Left lung (tissue), 4 donors: ENCODE measurements at regions not wholly inside any gene's neighbourhood (a gene's known extent, or its start where the extent isn't known, plus 50 kb on each side); places are given as distances from the start of the nearest gene placed in this dataset.
"Not testable (repeated sequence)": the region's sequence is repeated elsewhere in the genome, so short reads cannot be mapped to it uniquely, and the experiment has no call there.

Experiments
- ATAC-seq: fragments of 200-7000 bp; cut with Tn5 transposase; one replicate; pipeline ENCODE4 v1.9.1; 2020; ENCODE audit warnings: moderate library complexity
- DNase-seq, 4 donors: peaks; one replicate each; pipeline ENCODE4 v3.0.0-alpha.2; 2013 to 2020
- H3K27ac ChIP-seq, 2 donors: fragments of 200-600 bp; sonication (generic) in 1 of 2; one replicate each; pipeline versions ENCODE4 v1.5.0 to v1.8.0; 2020 to 2021
- H3K27me3 ChIP-seq, 2 donors: fragments of 200-600 bp; sonication (generic) in 1 of 2; one replicate each; pipeline versions ENCODE4 v1.5.0 to v1.8.0; 2020 to 2021
- H3K36me3 ChIP-seq, 2 donors: fragments of 200-600 bp; sonication (generic) in 1 of 2; one replicate each; pipeline versions ENCODE4 v1.5.0 to v1.8.0; 2020 to 2021
- H3K4me1 ChIP-seq, 2 donors: fragments of 200-600 bp; one replicate each; pipeline ENCODE4 v1.8.0; 2021
- H3K4me3 ChIP-seq, 2 donors: fragments of 200-600 bp; sonication (generic) in 1 of 2; one replicate each; pipeline versions ENCODE4 v1.5.0 to v1.8.0; 2020 to 2021; ENCODE audit warnings: mild to moderate bottlenecking in 1 of 2
- H3K9me3 ChIP-seq, 2 donors: fragments of 200-600 bp; sonication (generic) in 1 of 2; one replicate each; pipeline versions ENCODE4 v1.5.0 to v1.8.0; 2020 to 2021
- intact Hi-C, 2 donors: fragments of 100-400 bp; cut with DNase I; formaldehyde crosslinking; loops; one replicate each; pipeline versions ENCODE4 v1.11.2 to v1.14.2; 2022
- donor health status: DM: no; HTN: yes; CAD: no.
- donor health status: DM: no; HTN: no; CAD: no.

DNA sequence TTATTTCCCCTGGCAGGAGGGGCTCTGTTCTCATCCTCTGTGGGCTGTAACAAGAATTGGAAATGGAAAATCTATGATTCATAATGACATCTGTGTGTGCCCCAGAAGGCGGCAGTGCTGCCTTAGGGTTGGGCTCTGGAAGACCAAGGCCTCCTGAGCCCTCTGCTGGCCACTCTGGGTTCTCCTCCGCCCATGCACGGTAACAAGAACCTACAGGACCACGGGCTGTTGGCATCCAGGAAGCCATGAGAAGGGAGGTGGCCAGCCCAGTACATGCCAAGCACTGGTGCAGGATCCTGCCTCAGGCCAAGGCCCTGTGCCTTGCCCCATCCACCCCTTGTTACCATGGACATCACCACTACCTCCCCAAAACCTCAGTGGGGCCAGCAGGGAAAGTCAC, 454.2 kb downstream of the TP53TG3F start:
- H3K4me3 ChIP-seq, H3K36me3 ChIP-seq, H3K27ac ChIP-seq, ATAC-seq, DNase-seq, H3K27me3 ChIP-seq, H3K9me3 ChIP-seq, H3K4me1 ChIP-seq, intact Hi-C loops: not testable (repeated sequence)

DNA sequence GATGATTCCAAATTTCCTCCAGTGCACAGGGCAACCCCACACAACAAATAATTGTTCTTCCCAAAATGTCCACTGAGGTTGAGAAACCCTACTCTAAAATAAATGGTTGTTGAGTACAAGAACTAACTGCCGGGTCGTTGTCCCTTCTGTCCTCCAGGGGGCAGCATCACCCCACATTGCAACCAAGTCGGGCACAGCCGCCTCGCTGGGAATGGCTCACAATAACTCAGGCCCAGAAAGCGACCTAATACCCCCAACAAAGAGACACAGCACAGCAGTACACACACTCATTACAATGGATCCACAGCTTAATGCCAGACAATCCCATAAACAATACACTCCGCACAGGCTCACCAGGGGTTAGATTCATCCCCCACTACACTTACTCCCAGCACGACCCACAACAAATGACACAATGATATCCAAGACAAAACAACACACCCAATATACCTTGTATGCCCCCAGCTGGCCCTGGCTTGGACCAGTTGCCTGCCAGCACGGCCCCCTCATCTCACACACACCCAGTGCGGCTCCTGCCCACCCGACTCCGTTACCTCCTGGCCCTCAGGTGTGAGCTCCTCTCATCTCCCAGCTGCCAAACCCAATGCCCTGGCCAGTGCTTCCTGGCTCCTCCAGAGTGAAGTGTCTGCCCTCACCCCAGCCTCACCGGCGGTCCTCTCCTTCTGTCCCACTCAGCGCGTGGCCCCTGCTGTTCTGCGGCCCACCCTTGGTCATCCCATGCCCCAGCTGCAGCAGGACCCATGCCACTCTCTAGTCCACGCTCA, 461.5 kb downstream of the TP53TG3F start:
- H3K4me3 ChIP-seq, intact Hi-C loops: not testable (repeated sequence)

DNA sequence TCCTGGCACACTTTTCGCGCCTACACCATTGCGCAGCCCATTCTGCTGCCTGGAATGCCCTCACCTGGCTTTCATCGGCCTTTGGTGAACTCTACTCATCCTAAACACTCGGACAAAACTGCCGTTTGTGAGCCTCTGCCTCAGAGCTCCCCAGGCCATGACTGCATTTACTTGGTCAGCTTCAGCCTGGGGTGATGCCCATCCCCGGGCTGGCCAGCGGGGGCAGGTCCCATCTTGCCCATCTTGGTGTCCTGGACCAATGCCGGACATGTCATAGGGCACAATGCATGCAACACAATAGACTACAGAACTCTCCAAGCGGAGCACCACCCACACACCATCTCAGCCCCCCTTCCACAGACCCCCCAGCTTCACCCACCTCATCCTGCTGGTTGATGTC, 463.5 kb downstream of the TP53TG3F start:
- H3K27ac ChIP-seq, DNase-seq, ATAC-seq, H3K9me3 ChIP-seq, H3K4me1 ChIP-seq, intact Hi-C loops, H3K36me3 ChIP-seq, H3K27me3 ChIP-seq, H3K4me3 ChIP-seq: not testable (repeated sequence)

More for the DNA sequence above, 461.5 kb downstream of the TP53TG3F start:
- not testable (repeated sequence) for H3K4me1 ChIP-seq, H3K9me3 ChIP-seq, DNase-seq, H3K27ac ChIP-seq, H3K27me3 ChIP-seq, H3K36me3 ChIP-seq
- ATAC-seq, result peak; percentile 73

DNA sequence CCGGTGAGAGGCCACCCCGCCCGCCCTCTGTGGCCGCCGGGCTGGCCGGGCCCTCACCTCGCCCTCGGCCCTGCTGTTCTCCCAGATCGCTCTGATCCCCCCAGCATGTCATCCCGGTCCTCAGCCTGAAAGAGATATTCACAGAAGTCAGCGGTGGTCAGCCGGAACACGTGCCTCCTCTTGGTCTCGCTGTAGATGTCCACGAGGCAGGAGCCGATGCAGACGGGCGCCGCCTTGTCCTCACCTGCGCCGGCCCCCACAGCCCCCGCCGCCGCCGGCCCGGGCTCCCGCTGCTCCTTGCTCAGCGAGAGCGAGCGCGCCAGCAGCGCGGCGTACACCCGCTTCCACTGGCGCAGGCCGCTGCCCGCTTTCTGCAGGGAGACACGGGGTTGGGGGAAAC, 468.6 kb downstream of the TP53TG3F start:
- ATAC-seq, H3K4me3 ChIP-seq, intact Hi-C loops, H3K9me3 ChIP-seq, H3K27me3 ChIP-seq, H3K36me3 ChIP-seq, H3K27ac ChIP-seq, H3K4me1 ChIP-seq: not testable (repeated sequence)
- peak in 1 of 4 donors; percentile 46 for DNase-seq

DNA sequence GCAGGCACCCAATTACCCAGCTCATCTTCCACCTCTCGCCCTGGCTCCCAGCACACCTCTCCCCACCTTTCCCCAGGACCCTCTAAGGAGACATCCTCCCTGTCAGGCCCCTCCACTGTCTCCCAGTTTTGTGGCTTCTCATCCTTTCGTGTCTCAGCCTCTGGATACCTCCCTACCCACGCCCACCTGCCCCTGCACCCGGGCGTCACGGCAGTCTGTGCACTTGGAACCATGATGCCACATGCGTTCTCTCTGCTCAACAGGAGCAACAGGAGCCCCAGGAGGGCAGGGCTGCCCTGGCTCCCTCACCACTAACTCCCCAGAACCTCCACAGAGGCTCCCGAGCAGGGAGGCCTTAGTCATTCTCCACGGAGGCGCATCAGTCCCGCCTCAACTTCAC, 472.8 kb downstream of the TP53TG3F start:
- intact Hi-C loops, H3K4me3 ChIP-seq, H3K27me3 ChIP-seq, H3K27ac ChIP-seq, H3K36me3 ChIP-seq, H3K4me1 ChIP-seq, ATAC-seq, H3K9me3 ChIP-seq: not testable (repeated sequence)
- DNase-seq, result peak in 1 of 4 donors; percentile 55

DNA sequence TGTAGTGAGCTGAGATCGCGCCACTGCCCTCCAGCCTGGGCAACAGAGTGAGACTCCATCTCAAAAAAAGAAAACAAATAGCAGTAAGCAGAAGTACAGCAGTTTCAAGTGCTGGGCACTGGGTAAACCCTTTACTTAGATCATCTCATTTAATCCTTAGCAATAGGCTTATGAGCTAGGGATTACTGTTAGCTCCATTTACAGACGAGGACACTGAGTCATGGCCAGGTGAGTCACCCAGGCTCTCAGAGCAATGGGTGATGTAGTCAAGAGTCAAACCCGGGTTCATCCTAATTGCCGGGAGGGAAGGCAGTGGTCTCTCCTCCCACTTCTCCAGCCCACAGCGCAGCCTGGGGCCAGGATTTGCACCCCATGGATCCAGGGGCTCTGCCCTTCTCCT, 473.6 kb downstream of the TP53TG3F start:
- H3K27me3 ChIP-seq, H3K4me3 ChIP-seq, DNase-seq, H3K27ac ChIP-seq, H3K9me3 ChIP-seq, H3K36me3 ChIP-seq, H3K4me1 ChIP-seq, intact Hi-C loops, ATAC-seq: not testable (repeated sequence)

DNA sequence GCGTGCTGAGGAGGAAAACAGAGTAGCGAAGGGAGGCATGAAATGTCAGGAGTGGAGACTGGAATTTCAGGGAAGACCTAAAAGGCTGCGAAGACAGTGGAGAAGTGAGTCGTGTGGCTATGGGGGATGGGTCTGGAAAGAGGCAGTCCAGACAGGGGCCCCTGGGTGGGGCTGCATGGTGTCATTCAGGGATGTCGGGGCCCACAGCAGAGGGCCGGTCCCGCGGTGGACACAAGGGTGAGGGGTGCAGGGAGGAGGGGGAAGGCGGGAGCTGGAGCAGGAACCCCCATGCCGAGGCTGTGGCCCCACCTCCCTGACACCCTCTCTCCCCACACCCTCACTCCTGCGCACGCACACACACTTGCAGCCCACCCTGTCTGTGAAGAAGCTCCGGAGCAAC, 476.4 kb downstream of the TP53TG3F start:
- H3K4me1 ChIP-seq, intact Hi-C loops, H3K4me3 ChIP-seq, H3K27me3 ChIP-seq, H3K9me3 ChIP-seq, H3K36me3 ChIP-seq, H3K27ac ChIP-seq, ATAC-seq: not testable (repeated sequence)
- DNase-seq, result peak in 1 of 4 donors; percentile 35

DNA sequence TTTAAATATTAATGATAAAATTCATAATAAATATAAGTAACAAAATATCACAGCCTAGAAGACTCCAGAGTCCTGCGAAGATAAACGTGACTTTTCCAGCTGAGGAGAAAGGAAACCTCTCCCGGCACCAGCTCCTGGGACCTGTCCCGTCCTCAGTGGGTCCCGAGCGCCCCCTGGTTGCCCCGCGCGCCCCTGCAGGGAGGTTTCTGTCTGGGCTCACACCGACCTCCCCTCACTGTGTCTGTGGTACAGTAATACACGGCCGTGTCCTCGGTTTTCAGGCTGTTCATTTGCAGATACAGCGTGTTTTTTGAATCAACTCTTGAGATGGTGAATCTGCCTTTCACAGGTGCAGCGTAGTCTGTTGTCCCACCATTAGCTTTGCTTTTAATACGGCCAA, 478.7 kb downstream of the TP53TG3F start:
- ATAC-seq, H3K27me3 ChIP-seq, H3K9me3 ChIP-seq, H3K36me3 ChIP-seq, H3K27ac ChIP-seq, H3K4me3 ChIP-seq, intact Hi-C loops, H3K4me1 ChIP-seq, DNase-seq: not testable (repeated sequence)

DNA sequence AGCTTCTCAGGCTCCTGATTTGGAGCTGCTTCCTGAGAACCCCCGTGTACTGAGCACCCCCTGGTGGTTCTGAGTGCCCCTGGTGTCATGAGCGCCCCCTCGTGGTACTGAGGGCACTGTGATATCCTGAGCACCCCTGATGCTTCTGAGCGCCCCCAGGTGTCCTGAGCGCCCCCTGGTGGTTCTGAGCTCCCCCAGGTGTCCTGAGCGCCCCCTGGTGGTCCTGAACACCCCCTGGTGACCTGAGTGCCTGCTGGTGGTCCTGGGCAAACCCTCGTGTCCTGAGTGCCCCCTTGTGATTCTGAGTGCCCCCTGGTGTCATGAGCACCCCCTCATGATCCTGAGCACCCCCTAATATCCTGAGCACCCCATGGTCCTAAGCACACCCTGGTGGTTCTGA, 502.1 kb downstream of the TP53TG3F start:
- H3K4me1 ChIP-seq, H3K4me3 ChIP-seq, DNase-seq, H3K27ac ChIP-seq, intact Hi-C loops, H3K27me3 ChIP-seq, H3K36me3 ChIP-seq, H3K9me3 ChIP-seq, ATAC-seq: not testable (repeated sequence)

DNA sequence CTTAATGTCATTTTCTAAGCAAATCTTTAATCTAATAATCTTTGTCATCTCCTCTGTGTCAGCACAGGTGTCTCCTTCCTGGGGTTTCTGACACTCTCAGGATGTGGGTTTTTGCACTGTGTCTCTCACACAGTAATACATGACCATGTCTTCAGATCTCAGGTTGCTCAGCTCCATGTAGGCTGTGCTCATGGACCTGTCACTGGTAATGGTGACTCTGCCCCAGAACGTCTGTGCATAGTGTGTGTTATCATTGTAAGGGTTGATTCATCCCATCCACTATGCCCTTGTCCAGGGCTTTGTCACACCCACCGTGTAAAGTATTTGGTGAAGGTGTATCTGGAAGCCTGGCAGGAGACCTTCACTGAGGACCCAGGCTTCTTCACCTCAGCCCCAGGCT, 506.1 kb downstream of the TP53TG3F start:
- H3K27ac ChIP-seq, intact Hi-C loops, DNase-seq, H3K9me3 ChIP-seq, H3K4me3 ChIP-seq, H3K4me1 ChIP-seq, H3K36me3 ChIP-seq, ATAC-seq, H3K27me3 ChIP-seq: not testable (repeated sequence)

DNA sequence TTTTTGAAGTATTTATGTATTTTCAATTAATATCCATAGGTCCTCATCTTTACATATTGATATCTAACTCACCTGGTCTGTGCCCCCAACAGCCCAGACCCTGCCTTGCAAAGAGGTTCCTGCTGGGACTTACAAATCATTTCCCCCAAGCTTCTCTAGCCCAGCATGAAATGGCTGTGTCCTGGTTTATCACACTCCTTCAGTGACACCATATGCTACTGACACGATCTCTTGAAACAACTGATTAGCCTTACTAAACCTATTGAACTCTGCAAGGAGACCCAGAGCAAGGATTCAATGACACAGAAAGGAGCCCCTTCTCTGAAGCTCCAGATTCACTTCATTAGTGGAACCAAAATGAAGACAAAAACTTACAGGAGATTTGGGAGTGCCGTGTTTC, 507.4 kb downstream of the TP53TG3F start:
- H3K4me1 ChIP-seq, H3K9me3 ChIP-seq, DNase-seq, H3K4me3 ChIP-seq, H3K27me3 ChIP-seq, ATAC-seq, H3K36me3 ChIP-seq, H3K27ac ChIP-seq, intact Hi-C loops: not testable (repeated sequence)

DNA sequence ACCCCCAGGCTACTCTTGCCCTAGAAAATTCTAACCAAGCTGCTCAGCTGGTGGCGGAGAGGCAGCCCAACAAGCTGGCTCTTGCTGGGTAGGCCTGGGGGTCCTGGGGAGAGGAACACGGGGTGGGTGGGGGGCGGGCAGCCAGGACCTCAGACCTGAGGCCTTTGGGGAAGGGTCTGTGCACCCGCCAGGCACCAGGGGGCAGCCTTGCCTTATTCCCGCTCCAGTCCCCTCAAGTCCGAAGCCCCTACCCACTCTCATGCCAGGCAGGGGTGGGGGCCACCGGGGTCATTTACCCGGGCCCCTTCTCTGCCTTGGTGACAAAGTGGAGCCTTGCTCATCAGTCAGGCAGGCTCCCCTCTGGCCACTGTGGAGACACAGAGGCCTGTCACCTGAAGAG, 515.1 kb downstream of the TP53TG3F start:
- H3K4me1 ChIP-seq, H3K9me3 ChIP-seq, DNase-seq, H3K27ac ChIP-seq, H3K36me3 ChIP-seq, intact Hi-C loops, H3K27me3 ChIP-seq, H3K4me3 ChIP-seq, ATAC-seq: not testable (repeated sequence)

DNA sequence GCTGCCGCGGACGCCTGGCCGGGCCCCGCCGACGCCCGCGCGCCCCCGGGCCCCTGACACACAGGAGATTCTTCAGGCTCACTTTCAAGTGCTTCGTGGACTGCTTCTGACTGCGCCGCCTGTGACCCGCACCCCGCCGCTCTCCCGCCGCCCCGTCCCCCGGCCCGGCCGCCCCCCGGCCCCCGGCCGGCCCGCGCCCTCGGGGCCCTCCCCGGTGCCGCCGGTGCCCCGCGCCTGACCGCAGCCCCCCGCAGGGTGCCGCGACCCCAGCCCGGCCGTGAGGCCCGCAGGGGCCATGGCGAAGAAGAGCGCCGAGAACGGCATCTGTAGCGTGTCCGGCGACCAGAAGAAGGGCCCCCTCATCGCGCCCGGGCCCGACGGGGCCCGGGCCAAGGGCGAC, 516.3 kb downstream of the TP53TG3F start:
- ATAC-seq, intact Hi-C loops: not testable (repeated sequence)

DNA sequence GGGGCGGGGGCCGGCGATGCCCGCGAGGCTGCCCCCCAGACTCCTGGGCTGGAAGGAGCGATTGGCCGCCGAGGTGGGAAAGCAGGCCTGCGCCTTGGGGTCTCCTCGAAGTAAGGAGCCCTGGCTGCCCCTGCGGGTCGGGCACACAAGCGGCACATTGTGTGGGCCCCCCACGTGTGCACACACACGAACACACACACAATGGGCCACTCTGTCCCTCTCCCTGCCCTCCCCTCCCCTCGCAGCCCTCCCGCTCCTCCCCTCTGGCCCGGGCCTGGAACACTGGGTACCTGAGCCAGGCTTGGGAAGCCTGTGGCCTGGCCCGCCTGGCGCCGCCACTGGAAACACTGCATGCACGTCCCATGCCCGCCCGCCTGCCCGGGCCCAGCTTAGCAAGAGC, 517.1 kb downstream of the TP53TG3F start:
- DNase-seq, result peak in 1 of 4 donors; percentile 39

More for the DNA sequence above, 516.3 kb downstream of the TP53TG3F start:
- not testable (repeated sequence) for H3K36me3 ChIP-seq, H3K27me3 ChIP-seq, H3K27ac ChIP-seq, DNase-seq, H3K9me3 ChIP-seq, H3K4me1 ChIP-seq, H3K4me3 ChIP-seq

More for the DNA sequence above, 517.1 kb downstream of the TP53TG3F start:
- H3K36me3 ChIP-seq, H3K4me1 ChIP-seq, H3K27me3 ChIP-seq, intact Hi-C loops, ATAC-seq, H3K27ac ChIP-seq, H3K9me3 ChIP-seq, H3K4me3 ChIP-seq: not testable (repeated sequence)
